ENCODE measurements at regions not wholly inside any gene's neighbourhood (a gene's known extent, or its start where the extent isn't known, plus 50 kb on each side); places are given as distances from the start of the nearest gene placed in this dataset.

DNA sequence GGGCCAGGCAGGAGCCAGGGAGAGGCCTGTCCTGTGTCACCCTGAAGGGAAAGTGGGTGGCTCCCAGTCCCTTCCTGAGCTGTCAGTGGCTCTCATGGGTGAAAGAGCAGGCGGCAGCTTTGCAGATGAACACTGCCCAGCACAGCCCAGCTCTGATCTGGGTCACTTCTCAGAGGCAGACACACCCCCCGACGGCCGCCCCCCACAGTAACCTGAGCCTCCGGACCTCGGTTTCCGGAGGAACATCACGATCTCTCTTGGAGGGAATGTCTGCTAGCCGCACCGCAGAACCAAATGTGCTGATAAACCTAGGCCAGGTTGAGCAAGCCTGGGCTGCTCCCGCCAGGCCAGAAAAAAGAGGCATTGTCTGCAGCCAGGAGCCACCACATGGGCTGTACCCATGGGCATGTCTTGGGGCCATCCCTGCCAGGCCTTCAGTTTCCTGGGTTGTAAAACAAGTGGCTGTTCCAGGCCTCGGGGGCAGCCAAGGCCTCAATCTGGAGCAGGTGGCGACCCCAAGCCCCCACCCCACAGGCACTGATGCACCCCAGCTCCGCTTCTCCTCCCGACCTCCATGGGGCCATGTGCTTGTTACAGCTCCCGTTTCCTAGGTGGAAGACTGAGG is 57.6 kb downstream of the NCOR2 start:
- H3K9me2 ChIP-seq (replicated peaks; ENCODE audit: low read depth, low read length) = no peaks in the 10 kb centered on the region
- H3K27me3 ChIP-seq (ENCODE audit: insufficient read depth, low read length, poor library complexity, severe bottlenecking) = no peaks in the 10 kb centered on the region
- H3K4me1 ChIP-seq (ENCODE audit: insufficient read depth, low read length, poor library complexity, severe bottlenecking) = peaks cover 20% of the 10 kb centered on the region
- peaks cover 97% of the 10 kb centered on the region; the same call in 1 of the 2 replicates for H3K79me2 ChIP-seq (ENCODE audit: insufficient read depth, low read length)
- H3K9me3 ChIP-seq (ENCODE audit: insufficient read depth, low read depth, low read length) = no peaks in the 10 kb centered on the region
- H2AFZ ChIP-seq (ENCODE audit: low read length) = no peak overlapping the region
- H3K9ac ChIP-seq (ENCODE audit: low read depth, low read length, poor library complexity, severe bottlenecking) = no peak overlapping the region
- H3K4me2 ChIP-seq (ENCODE audit: low read depth, low read length, poor library complexity, severe bottlenecking) = no peak overlapping the region
- no peak overlapping the region for H3K4me3 ChIP-seq (ENCODE audit: low read length, poor library complexity, severe bottlenecking)
- H3K36me3 ChIP-seq (ENCODE audit: insufficient read depth, low read length) = no peaks in the 10 kb centered on the region; the same call in 1 of the 2 replicates
- H4K20me1 ChIP-seq (ENCODE audit: insufficient read depth, low read length, poor library complexity, severe bottlenecking) = peaks cover 72% of the 10 kb centered on the region
- no peaks in the 10 kb centered on the region for H3F3A ChIP-seq (ENCODE audit: low read depth)
- no peak for TF ChIP-seq EZH2phosphoT487 (IDR thresholded peaks at IDR 0.05; ENCODE audit: borderline replicate concordance)
- TF ChIP-seq, protein P1, sequence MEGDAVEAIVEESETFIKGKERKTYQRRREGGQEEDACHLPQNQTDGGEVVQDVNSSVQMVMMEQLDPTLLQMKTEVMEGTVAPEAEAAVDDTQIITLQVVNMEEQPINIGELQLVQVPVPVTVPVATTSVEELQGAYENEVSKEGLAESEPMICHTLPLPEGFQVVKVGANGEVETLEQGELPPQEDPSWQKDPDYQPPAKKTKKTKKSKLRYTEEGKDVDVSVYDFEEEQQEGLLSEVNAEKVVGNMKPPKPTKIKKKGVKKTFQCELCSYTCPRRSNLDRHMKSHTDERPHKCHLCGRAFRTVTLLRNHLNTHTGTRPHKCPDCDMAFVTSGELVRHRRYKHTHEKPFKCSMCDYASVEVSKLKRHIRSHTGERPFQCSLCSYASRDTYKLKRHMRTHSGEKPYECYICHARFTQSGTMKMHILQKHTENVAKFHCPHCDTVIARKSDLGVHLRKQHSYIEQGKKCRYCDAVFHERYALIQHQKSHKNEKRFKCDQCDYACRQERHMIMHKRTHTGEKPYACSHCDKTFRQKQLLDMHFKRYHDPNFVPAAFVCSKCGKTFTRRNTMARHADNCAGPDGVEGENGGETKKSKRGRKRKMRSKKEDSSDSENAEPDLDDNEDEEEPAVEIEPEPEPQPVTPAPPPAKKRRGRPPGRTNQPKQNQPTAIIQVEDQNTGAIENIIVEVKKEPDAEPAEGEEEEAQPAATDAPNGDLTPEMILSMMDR (conservative IDR thresholded peaks at IDR 0.05; ENCODE audit: low read length) = no peak

DNA sequence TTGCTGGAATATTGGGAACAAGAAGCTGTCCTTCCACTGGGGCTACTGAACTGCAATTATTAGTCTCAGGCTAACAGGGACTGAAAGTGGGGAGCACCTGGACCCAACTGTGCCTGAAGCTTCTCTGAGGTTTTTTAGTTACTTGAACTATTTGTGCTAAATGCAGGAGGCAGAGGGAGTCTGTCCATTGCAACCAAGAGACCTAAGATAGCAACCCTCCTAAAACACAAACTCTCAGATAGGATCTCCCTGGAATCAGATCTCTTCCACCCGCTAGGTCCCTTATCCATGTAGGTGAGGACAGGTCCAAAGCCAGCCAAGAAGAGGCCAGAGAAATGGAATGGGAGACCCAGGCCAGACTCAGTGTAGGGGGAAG is 58.1 kb downstream of the NCOR2 start:
- H3K9me2 ChIP-seq (replicated peaks; ENCODE audit: low read depth, low read length) = no peaks in the 10 kb centered on the region
- H3K4me2 ChIP-seq (ENCODE audit: low read depth, low read length, poor library complexity, severe bottlenecking) = peak overlapping the region; percentile 2
- peaks cover 97% of the 10 kb centered on the region; the same call in 1 of the 2 replicates for H3K79me2 ChIP-seq (ENCODE audit: insufficient read depth, low read length)
- no peaks in the 10 kb centered on the region for H3K9me3 ChIP-seq (ENCODE audit: insufficient read depth, low read depth, low read length)
- no peak for TF ChIP-seq EZH2phosphoT487 (IDR thresholded peaks at IDR 0.05; ENCODE audit: borderline replicate concordance)
- TF ChIP-seq, protein P1 (conservative IDR thresholded peaks at IDR 0.05; ENCODE audit: low read length) = no peak
- H3F3A ChIP-seq (ENCODE audit: low read depth) = no peaks in the 10 kb centered on the region
- peaks cover 20% of the 10 kb centered on the region for H3K4me1 ChIP-seq (ENCODE audit: insufficient read depth, low read length, poor library complexity, severe bottlenecking)
- peaks cover 72% of the 10 kb centered on the region for H4K20me1 ChIP-seq (ENCODE audit: insufficient read depth, low read length, poor library complexity, severe bottlenecking)
- no peaks in the 10 kb centered on the region for H3K27me3 ChIP-seq (ENCODE audit: insufficient read depth, low read length, poor library complexity, severe bottlenecking)
- no peak overlapping the region for H3K4me3 ChIP-seq (ENCODE audit: low read length, poor library complexity, severe bottlenecking)
- H2AFZ ChIP-seq (ENCODE audit: low read length) = no peak overlapping the region
- H3K36me3 ChIP-seq (ENCODE audit: insufficient read depth, low read length) = no peaks in the 10 kb centered on the region; the same call in 1 of the 2 replicates
- no peak overlapping the region for H3K9ac ChIP-seq (ENCODE audit: low read depth, low read length, poor library complexity, severe bottlenecking)

DNA sequence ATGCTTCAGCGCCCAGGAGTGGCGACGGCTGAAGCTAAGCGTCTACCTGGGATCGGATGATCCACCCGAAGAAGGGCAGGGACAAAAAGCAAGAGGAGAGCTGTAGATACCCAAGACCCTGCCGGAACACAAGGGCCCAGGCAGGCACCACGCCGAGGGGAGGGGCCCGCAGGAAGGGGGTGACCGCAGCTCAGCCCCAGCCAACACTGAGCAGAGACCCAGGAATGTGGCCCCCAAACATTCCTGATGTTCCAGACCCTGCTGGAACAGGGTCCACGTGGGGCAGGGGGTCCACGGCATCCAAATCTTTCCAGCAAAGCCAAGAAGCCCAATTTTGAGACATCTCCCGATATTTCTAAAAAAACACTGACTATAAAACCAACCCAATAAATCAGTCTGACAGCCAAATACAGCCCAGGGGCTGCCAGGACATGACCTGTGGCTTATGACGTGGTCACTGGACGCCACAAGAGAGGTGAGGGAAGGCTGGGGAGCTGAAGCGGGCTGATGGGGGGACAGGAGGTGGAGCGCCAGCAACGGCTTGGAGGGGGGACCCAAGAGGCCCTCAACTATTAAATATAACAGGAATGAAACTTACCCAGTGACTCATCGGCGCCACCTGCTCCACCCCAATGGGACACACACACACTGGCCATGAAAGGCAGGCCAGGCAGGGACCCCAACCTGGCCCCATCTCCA is 58.9 kb downstream of the NCOR2 start:
- peaks cover 74% of the 10 kb centered on the region for H4K20me1 ChIP-seq (ENCODE audit: insufficient read depth, low read length, poor library complexity, severe bottlenecking)
- no peaks in the 10 kb centered on the region for H3K27me3 ChIP-seq (ENCODE audit: insufficient read depth, low read length, poor library complexity, severe bottlenecking)
- no peaks in the 10 kb centered on the region for H3K9me2 ChIP-seq (replicated peaks; ENCODE audit: low read depth, low read length)
- H3K9me3 ChIP-seq (ENCODE audit: insufficient read depth, low read depth, low read length) = no peaks in the 10 kb centered on the region
- peaks cover 97% of the 10 kb centered on the region; the same call in 1 of the 2 replicates for H3K79me2 ChIP-seq (ENCODE audit: insufficient read depth, low read length)
- peaks cover 20% of the 10 kb centered on the region for H3K4me1 ChIP-seq (ENCODE audit: insufficient read depth, low read length, poor library complexity, severe bottlenecking)
- no peaks in the 10 kb centered on the region; the same call in 1 of the 2 replicates for H3K36me3 ChIP-seq (ENCODE audit: insufficient read depth, low read length)
- no peak overlapping the region for H2AFZ ChIP-seq (ENCODE audit: low read length)
- no peak overlapping the region for H3K4me3 ChIP-seq (ENCODE audit: low read length, poor library complexity, severe bottlenecking)
- H3F3A ChIP-seq (ENCODE audit: low read depth) = no peaks in the 10 kb centered on the region
- no peak overlapping the region for H3K9ac ChIP-seq (ENCODE audit: low read depth, low read length, poor library complexity, severe bottlenecking)
- TF ChIP-seq, protein P1 (conservative IDR thresholded peaks at IDR 0.05; ENCODE audit: low read length) = peak; percentile 57
- TF ChIP-seq EZH2phosphoT487 (IDR thresholded peaks at IDR 0.05; ENCODE audit: borderline replicate concordance) = no peak
- H3K4me2 ChIP-seq (ENCODE audit: low read depth, low read length, poor library complexity, severe bottlenecking) = peak overlapping the region; percentile 2

Measured in Loucy (cell line).